K562 (cell line): ENCODE measurements at regions not wholly inside any gene's neighbourhood (a gene's known extent, or its start where the extent isn't known, plus 50 kb on each side); places are given as distances from the start of the nearest gene placed in this dataset.

Experiments
- ATAC-seq: fragments of 200-7000 bp; cut with Tn5 transposase; 3 replicates; pipeline ENCODE4 v1.9.1; 2020; ENCODE audit warnings: moderate library complexity
- BruUV-seq: library from RNA; stranded (reverse); fragments of 400-500 nt; replicated peaks from 2 replicates; lab custom pipeline; 2021; lab: Mats Ljungman, UMichigan
- CTCF ChIA-PET: fragments of 300-600 bp; formaldehyde crosslinking; extraction: SDS; loops from one replicate; lab custom pipeline; 2021; ENCODE audit warnings: low intra/inter-chr PET ratio; lab: Yijun Ruan, JAX
- POLR2A ChIA-PET: fragments of 300-600, 350-650 bp; sonication (Branson Sonifier 250); formaldehyde crosslinking; extraction: SDS; loops from one replicate; lab custom pipeline; 2021; ENCODE audit warnings: antibody characterized with exemption, inconsistent platforms; lab: Yijun Ruan, JAX
- DNase-seq, 4 experiments: peaks; one replicate each; pipeline versions ENCODE4 v3.0.0 to v3.0.0-alpha.2; 2011 to 2018; ENCODE audit warnings: low spot score in 3 of 4, mixed read lengths in 3 of 4; ENCODE audit errors: extremely low read depth in 1 of 4
- FAIRE-seq: peaks from 2 replicates; lab custom pipeline; 2011; peaks lifted over from hg19 to GRCh38; lab: Jason Lieb, UNC
- H2AFZ ChIP-seq: 2 replicates; pipeline ENCODE4 v1.6.0; 2011; ENCODE audit warnings: low read depth, low read length, control low read depth, inconsistent platforms
- H3K27ac ChIP-seq: fragments of 200-600 bp; 3 replicates; pipeline ENCODE4 v1.8.0; 2011; ENCODE audit warnings: low read depth, mild to moderate bottlenecking, control low read depth, inconsistent platforms, low read length, moderate library complexity, mixed read lengths; ENCODE audit errors: extremely low read depth
- H3K27me3 ChIP-seq, 2 experiments: fragments of 300-600 bp in 1 of 2; 2 replicates in 1 of 2; 3 replicates in 1 of 2; pipeline versions ENCODE4 v1.6.0 to v1.8.0; 2011; ENCODE audit warnings: inconsistent platforms in 2 of 2, low read length in 2 of 2, mild to moderate bottlenecking in 1 of 2, mixed read lengths in 1 of 2, moderate library complexity in 1 of 2; ENCODE audit not compliant: control insufficient read depth in 2 of 2, insufficient read depth in 2 of 2
- H3K36me3 ChIP-seq: fragments of 300-600 bp; 3 replicates; pipeline ENCODE4 v1.8.0; 2011; ENCODE audit warnings: mild to moderate bottlenecking, low read length, inconsistent platforms; ENCODE audit not compliant: control insufficient read depth, insufficient read depth
- H3K4me1 ChIP-seq, 2 experiments: fragments of 200-600 bp in 1 of 2; replicated peaks in 1 of 2; 2 replicates in 1 of 2; 3 replicates in 1 of 2; pipeline versions ENCODE4 v1.5.1 to v1.8.0; 2011; ENCODE audit warnings: inconsistent platforms in 2 of 2, low read length in 2 of 2, mild to moderate bottlenecking in 1 of 2, mixed read lengths in 1 of 2, moderate library complexity in 1 of 2; ENCODE audit not compliant: control insufficient read depth in 2 of 2, insufficient read depth in 2 of 2
- H3K4me2 ChIP-seq: 2 replicates; pipeline ENCODE4 v1.6.1; 2011; ENCODE audit warnings: low read length, control low read depth, inconsistent platforms, mixed read lengths; ENCODE audit not compliant: insufficient read depth
- H3K4me3 ChIP-seq: fragments of 200-600 bp; sonication (generic), shearing (Covaris generic); 2 replicates; pipeline ENCODE4 v1.5.1; 2016; ENCODE audit warnings: control low read depth, inconsistent platforms
- H3K79me2 ChIP-seq: fragments of 200-600 bp; 3 replicates; pipeline ENCODE4 v1.8.0; 2011; ENCODE audit warnings: low read length, inconsistent platforms; ENCODE audit not compliant: control insufficient read depth, insufficient read depth
- H3K9ac ChIP-seq, 2 experiments: 2 replicates each; pipeline versions ENCODE4 v1.6.0 to v1.6.1; 2011; ENCODE audit warnings: low read depth in 2 of 2, low read length in 2 of 2, control low read depth in 1 of 2, inconsistent platforms in 1 of 2, mild to moderate bottlenecking in 1 of 2, mixed read lengths in 1 of 2; ENCODE audit not compliant: insufficient read depth in 1 of 2
- H3K9me1 ChIP-seq: one replicate; pipeline ENCODE4 v1.6.0; 2011; ENCODE audit warnings: inconsistent platforms, mild to moderate bottlenecking, low read length, moderate library complexity; ENCODE audit not compliant: control insufficient read depth, insufficient read depth
- H3K9me3 ChIP-seq: replicated peaks from 2 replicates; pipeline ENCODE4 v1.5.1; 2011; ENCODE audit warnings: low read depth, low read length, inconsistent platforms; ENCODE audit not compliant: control insufficient read depth, insufficient read depth
- H4K20me1 ChIP-seq: replicated peaks from 2 replicates; pipeline ENCODE4 v1.6.1; 2011; ENCODE audit warnings: low read length, inconsistent platforms, mixed read lengths; ENCODE audit not compliant: control insufficient read depth, insufficient read depth
- HDAC8 ChIP-seq: fragments of 450-650 bp; IDR thresholded peaks from 2 replicates; pipeline ENCODE4 v1.6.1; 2016; ENCODE audit warnings: mild to moderate bottlenecking, missing genetic modification characterization, moderate library complexity, missing compliant biosample characterization
- ILF3 ChIP-seq: fragments of 450-650 bp; IDR thresholded peaks from 2 replicates; pipeline ENCODE4 v1.6.1; 2018; ENCODE audit warnings: antibody characterized with exemption, mild to moderate bottlenecking, moderate library complexity, borderline replicate concordance
- MAX ChIP-seq: sonication (generic); formaldehyde crosslinking; IDR thresholded peaks from 2 replicates; pipeline ENCODE4 v1.9.0; 2022; ENCODE audit warnings: mild to moderate bottlenecking, missing genetic modification reagents
- ZBTB17 ChIP-seq: fragments of 450-650 bp; formaldehyde crosslinking; IDR thresholded peaks from 2 replicates; pipeline ENCODE4 v1.4.0; 2020; ENCODE audit warnings: mild to moderate bottlenecking
- ZBTB2 ChIP-seq: fragments of 450-650 bp; IDR thresholded peaks from 2 replicates; pipeline ENCODE4 v1.6.1; 2016; ENCODE audit warnings: antibody characterized with exemption
- ZFP30 ChIP-seq: fragments of 250-450 bp; sonication (Bioruptor Pico); IDR thresholded peaks from 2 replicates; pipeline ENCODE4 v1.8.0; 2022; ENCODE audit warnings: moderate library complexity, mild to moderate bottlenecking, inconsistent platforms, borderline replicate concordance
- ZKSCAN8 ChIP-seq: fragments of 200-800 bp; sonication (Bioruptor generic); IDR thresholded peaks from 2 replicates; pipeline ENCODE4 v1.6.1; 2016; ENCODE audit warnings: missing genetic modification characterization, missing compliant biosample characterization
- ZNF347 ChIP-seq: fragments of 450-650 bp; formaldehyde crosslinking; IDR thresholded peaks from 2 replicates; pipeline ENCODE4 v1.4.0; 2020; ENCODE audit warnings: low read depth, mild to moderate bottlenecking, moderate library complexity
- ZNF511 ChIP-seq: sonication (generic); formaldehyde crosslinking; IDR thresholded peaks from 2 replicates; pipeline ENCODE4 v1.8.0; 2022; ENCODE audit warnings: mild to moderate bottlenecking, missing genetic modification reagents
- in situ Hi-C: fragments of 300-500 bp; cut with MboI; formaldehyde crosslinking; loops from 4 replicates; pipeline ENCODE4 v1.15.0; 2018; ENCODE audit warnings: inconsistent platforms, mixed read lengths
- intact Hi-C: fragments of 100-400 bp; cut with micrococcal nuclease; formaldehyde crosslinking; loops from 2 replicates; pipeline ENCODE4 v1.14.2; 2022
- TF ChIP-seq, protein P1 (sequence below), 2 experiments: fragments of 450-650 bp; IDR thresholded peaks; 2 replicates each; pipeline ENCODE4 v1.6.1; 2018; ENCODE audit warnings: mild to moderate bottlenecking in 2 of 2, low read depth in 1 of 2; ENCODE audit not compliant: partially characterized antibody in 2 of 2

DNA sequence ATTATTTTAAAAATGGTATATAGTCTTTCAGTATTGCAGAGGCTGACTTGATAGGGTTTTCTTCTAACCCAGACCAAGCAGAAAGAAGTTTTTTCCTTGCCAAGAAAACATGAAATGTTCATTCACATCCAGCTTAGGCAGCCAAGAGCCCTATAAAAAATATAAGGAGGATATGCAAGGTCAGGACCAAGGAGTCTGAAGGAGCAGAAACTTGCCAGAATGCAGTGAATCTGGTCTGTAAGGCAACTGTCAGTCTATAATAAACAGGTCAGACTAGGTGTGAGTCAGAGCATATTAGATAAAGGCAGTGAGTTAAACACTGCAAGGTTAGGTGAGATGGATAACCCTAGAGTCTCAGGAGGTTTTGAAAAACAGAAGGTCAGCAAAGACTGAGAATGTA lies 645.5 kb downstream of the C12orf50 start:
- H3K9me3 ChIP-seq = no peaks in the 10 kb centered on the region
- no peak overlapping the region for H3K27ac ChIP-seq
- no peaks in the 10 kb centered on the region for H4K20me1 ChIP-seq
- ChIA-PET CTCF (interaction anchor here (0.7 kb wide), 1 partner anchor 731 kb away, joined by 4 read pairs; no protein-coding TSS in a partner anchor), POLR2A (no interaction called here)
- no peak overlapping the region for H2AFZ ChIP-seq
- DNase-seq (no peak), ATAC-seq (no peak), FAIRE-seq (no peak)
- BruUV-seq = no TSS peak
- in situ Hi-C loops = no loop called here
- intact Hi-C loops = no loop called here
- no peaks in the 10 kb centered on the region for H3K36me3 ChIP-seq
- H3K4me3 ChIP-seq = no peak overlapping the region
- no peaks in the 10 kb centered on the region for H3K27me3 ChIP-seq
- H3K4me1 ChIP-seq = no peaks in the 10 kb centered on the region
- no peaks in the 10 kb centered on the region for H3K79me2 ChIP-seq
- H3K4me2 ChIP-seq = no peak overlapping the region
- no peaks in the 10 kb centered on the region for H3K9me1 ChIP-seq
- H3K9ac ChIP-seq = no peak overlapping the region
- TF ChIP-seq ZBTB2 = no peak
- no peak for TF ChIP-seq ILF3
- no peak for TF ChIP-seq HDAC8 (tag)
- TF ChIP-seq ZFP30 (CRISPR knock-in tag) = no peak
- no peak for TF ChIP-seq ZBTB17
- TF ChIP-seq, protein P1, sequence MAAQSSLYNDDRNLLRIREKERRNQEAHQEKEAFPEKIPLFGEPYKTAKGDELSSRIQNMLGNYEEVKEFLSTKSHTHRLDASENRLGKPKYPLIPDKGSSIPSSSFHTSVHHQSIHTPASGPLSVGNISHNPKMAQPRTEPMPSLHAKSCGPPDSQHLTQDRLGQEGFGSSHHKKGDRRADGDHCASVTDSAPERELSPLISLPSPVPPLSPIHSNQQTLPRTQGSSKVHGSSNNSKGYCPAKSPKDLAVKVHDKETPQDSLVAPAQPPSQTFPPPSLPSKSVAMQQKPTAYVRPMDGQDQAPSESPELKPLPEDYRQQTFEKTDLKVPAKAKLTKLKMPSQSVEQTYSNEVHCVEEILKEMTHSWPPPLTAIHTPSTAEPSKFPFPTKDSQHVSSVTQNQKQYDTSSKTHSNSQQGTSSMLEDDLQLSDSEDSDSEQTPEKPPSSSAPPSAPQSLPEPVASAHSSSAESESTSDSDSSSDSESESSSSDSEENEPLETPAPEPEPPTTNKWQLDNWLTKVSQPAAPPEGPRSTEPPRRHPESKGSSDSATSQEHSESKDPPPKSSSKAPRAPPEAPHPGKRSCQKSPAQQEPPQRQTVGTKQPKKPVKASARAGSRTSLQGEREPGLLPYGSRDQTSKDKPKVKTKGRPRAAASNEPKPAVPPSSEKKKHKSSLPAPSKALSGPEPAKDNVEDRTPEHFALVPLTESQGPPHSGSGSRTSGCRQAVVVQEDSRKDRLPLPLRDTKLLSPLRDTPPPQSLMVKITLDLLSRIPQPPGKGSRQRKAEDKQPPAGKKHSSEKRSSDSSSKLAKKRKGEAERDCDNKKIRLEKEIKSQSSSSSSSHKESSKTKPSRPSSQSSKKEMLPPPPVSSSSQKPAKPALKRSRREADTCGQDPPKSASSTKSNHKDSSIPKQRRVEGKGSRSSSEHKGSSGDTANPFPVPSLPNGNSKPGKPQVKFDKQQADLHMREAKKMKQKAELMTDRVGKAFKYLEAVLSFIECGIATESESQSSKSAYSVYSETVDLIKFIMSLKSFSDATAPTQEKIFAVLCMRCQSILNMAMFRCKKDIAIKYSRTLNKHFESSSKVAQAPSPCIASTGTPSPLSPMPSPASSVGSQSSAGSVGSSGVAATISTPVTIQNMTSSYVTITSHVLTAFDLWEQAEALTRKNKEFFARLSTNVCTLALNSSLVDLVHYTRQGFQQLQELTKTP (IDR thresholded peaks at IDR 0.05; ENCODE audit: low read depth in 1 of 2, partially characterized antibody in 2 of 2) = no peak
- TF ChIP-seq ZKSCAN8 (CRISPR knock-in tag) = no peak
- TF ChIP-seq MAX (CRISPR knock-in tag) = no peak
- TF ChIP-seq ZNF511 = no peak
- TF ChIP-seq ZNF347 = no peak
